HFF-Myc (cell line): ENCODE measurements at regions not wholly inside any gene's neighbourhood (a gene's known extent, or its start where the extent isn't known, plus 50 kb on each side); places are given as distances from the start of the nearest gene placed in this dataset.
"Not testable (repeated sequence)": the region's sequence is repeated elsewhere in the genome, so short reads cannot be mapped to it uniquely, and the experiment has no call there.

ENCODE experiments used
- DNase-seq: peaks from one replicate; pipeline ENCODE4 v3.0.0-alpha.2; 2011; ENCODE audit warnings: low read depth; ENCODE audit errors: extremely low read depth
- H3K4me3 ChIP-seq: replicated peaks from 2 replicates; pipeline ENCODE4 v1.5.1; 2011; ENCODE audit warnings: low read depth, mild to moderate bottlenecking, control low read depth, low read length
- CTCF ChIP-seq: IDR thresholded peaks from 2 replicates; pipeline ENCODE4 v1.5.1; 2012; ENCODE audit warnings: mild to moderate bottlenecking, low read depth, low read length, control low read depth; ENCODE audit errors: missing control alignments

GRCh38 chr5:91491229-91491628 is 108.1 kb upstream of the ARRDC3 start:
- H3K4me3 ChIP-seq: no peak overlapping the region
- DNase-seq: no peak
- TF ChIP-seq CTCF: no peak

- no peak overlapping the region for H3K4me3 ChIP-seq
- no peak for TF ChIP-seq CTCF
- DNase-seq: no peak
Observed at GRCh38 chr5:91490316-91490715, 107.2 kb upstream of the ARRDC3 start.

- no peak for TF ChIP-seq CTCF
- no peak for DNase-seq
- H3K4me3 ChIP-seq: no peak overlapping the region
Observed at GRCh38 chr5:91487420-91487819, 104.3 kb upstream of the ARRDC3 start.

- no peak for DNase-seq
- no peak for TF ChIP-seq CTCF
- no peak overlapping the region for H3K4me3 ChIP-seq
Observed at GRCh38 chr5:91486638-91487037, 103.5 kb upstream of the ARRDC3 start.

- H3K4me3 ChIP-seq: no peak overlapping the region
- no peak for TF ChIP-seq CTCF
- no peak for DNase-seq
Observed at GRCh38 chr5:91484662-91485061, 101.5 kb upstream of the ARRDC3 start.

GRCh38 chr5:91479376-91479775 is 96.3 kb upstream of the ARRDC3 start:
- not testable (repeated sequence) for H3K4me3 ChIP-seq, DNase-seq

GRCh38 chr5:91478096-91478495 is 95.0 kb upstream of the ARRDC3 start:
- no peak for TF ChIP-seq CTCF
- H3K4me3 ChIP-seq: no peak overlapping the region
- no peak for DNase-seq
